MM.1S (cell line): ENCODE measurements at regions not wholly inside any gene's neighbourhood (a gene's known extent, or its start where the extent isn't known, plus 50 kb on each side); places are given as distances from the start of the nearest gene placed in this dataset.

Experiments
- DNase-seq: peaks from one replicate; pipeline ENCODE4 v3.0.0-alpha.2; 2015
- H2AFZ ChIP-seq: fragments of 300-600 bp; sonication (generic); 2 replicates; pipeline ENCODE4 v1.6.0; 2016; ENCODE audit warnings: antibody characterized with exemption, low read length
- H3F3A ChIP-seq: fragments of 300-600 bp; sonication (generic); 2 replicates; pipeline ENCODE4 v1.6.1; 2016; ENCODE audit warnings: mild to moderate bottlenecking, antibody characterized with exemption, low read length, moderate library complexity, mixed read lengths; ENCODE audit not compliant: insufficient read depth
- H3K27ac ChIP-seq: fragments of 300-600 bp; sonication (generic); 2 replicates; pipeline ENCODE4 v1.5.1; 2016; ENCODE audit warnings: mild to moderate bottlenecking, low read length
- H3K27me3 ChIP-seq: fragments of 300-600 bp; sonication (generic); replicated peaks from 2 replicates; pipeline ENCODE4 v1.6.0; 2016; ENCODE audit warnings: low read length; ENCODE audit not compliant: insufficient read depth
- H3K36me3 ChIP-seq: fragments of 300-600 bp; sonication (generic); replicated peaks from 2 replicates; pipeline ENCODE4 v1.6.1; 2016; ENCODE audit warnings: mild to moderate bottlenecking, low read length, mixed read lengths; ENCODE audit not compliant: insufficient read depth
- H3K4me1 ChIP-seq: fragments of 300-600 bp; sonication (generic); 2 replicates; pipeline ENCODE4 v1.6.1; 2016; ENCODE audit warnings: low read length, mixed read lengths
- H3K4me2 ChIP-seq: fragments of 300-600 bp; sonication (generic); 2 replicates; pipeline ENCODE4 v1.6.0; 2016; ENCODE audit warnings: low read depth, low read length
- H3K4me3 ChIP-seq: fragments of 300-600 bp; sonication (generic); 2 replicates; pipeline ENCODE4 v1.5.1; 2016; ENCODE audit warnings: low read length, mixed read lengths
- H3K79me2 ChIP-seq: fragments of 300-600 bp; sonication (generic); 2 replicates; pipeline ENCODE4 v1.6.1; 2016; ENCODE audit warnings: mixed run types, low read length, mixed read lengths
- H3K9ac ChIP-seq: fragments of 300-600 bp; sonication (generic); 2 replicates; pipeline ENCODE4 v1.6.1; 2016; ENCODE audit warnings: low read length, mixed read lengths
- H3K9me2 ChIP-seq: fragments of 300-600 bp; sonication (generic); replicated peaks from 2 replicates; pipeline ENCODE4 v1.6.1; 2016; ENCODE audit warnings: mild to moderate bottlenecking, low read length, mixed read lengths; ENCODE audit not compliant: insufficient read depth
- H3K9me3 ChIP-seq: fragments of 300-600 bp; sonication (generic); replicated peaks from 2 replicates; pipeline ENCODE4 v1.6.1; 2016; ENCODE audit warnings: mild to moderate bottlenecking, low read length, mixed read lengths; ENCODE audit not compliant: insufficient read depth
- H4K20me1 ChIP-seq: fragments of 300-600 bp; sonication (generic); 2 replicates; pipeline ENCODE4 v1.6.1; 2016; ENCODE audit warnings: mild to moderate bottlenecking, low read length, moderate library complexity, mixed read lengths; ENCODE audit not compliant: insufficient read depth
- CTCF ChIP-seq: fragments of 300-600 bp; sonication (generic); IDR thresholded peaks from 2 replicates; pipeline ENCODE4 v1.5.1; 2016; ENCODE audit warnings: antibody characterized with exemption, low read length, mixed read lengths
- EZH2 ChIP-seq: fragments of 300-600 bp; sonication (generic); optimal IDR thresholded peaks from 2 replicates; pipeline ENCODE3; 2017; ENCODE audit warnings: low read depth, mild to moderate bottlenecking, antibody characterized with exemption, low read length, mixed read lengths
- EZH2phosphoT487 ChIP-seq: fragments of 300-600 bp; sonication (generic); IDR thresholded peaks from 2 replicates; pipeline ENCODE4 v1.6.1; 2018; ENCODE audit warnings: antibody characterized with exemption, low read length

GRCh38 chr6:16001158-16001557 is 127.7 kb upstream of the MYLIP start:
- H3K4me1 ChIP-seq, result no peaks in the 10 kb centered on the region
- H3K36me3 ChIP-seq, result no peaks in the 10 kb centered on the region
- no peak overlapping the region for H3K9ac ChIP-seq
- TF ChIP-seq CTCF (no peak), EZH2 (no peak), EZH2phosphoT487 (no peak)
- H3F3A ChIP-seq, result no peaks in the 10 kb centered on the region
- no peaks in the 10 kb centered on the region for H3K27me3 ChIP-seq
- no peak overlapping the region for H2AFZ ChIP-seq
- H3K4me2 ChIP-seq, result no peak overlapping the region
- no peaks in the 10 kb centered on the region for H3K9me3 ChIP-seq
- H3K79me2 ChIP-seq, result no peaks in the 10 kb centered on the region
- DNase-seq, result no peak
- H3K9me2 ChIP-seq, result no peaks in the 10 kb centered on the region
- no peak overlapping the region for H3K27ac ChIP-seq
- H3K4me3 ChIP-seq, result no peak overlapping the region
- no peaks in the 10 kb centered on the region for H4K20me1 ChIP-seq

- no peak overlapping the region for H3K4me2 ChIP-seq
- no peak overlapping the region for H3K4me3 ChIP-seq
- no peaks in the 10 kb centered on the region for H3F3A ChIP-seq
- H4K20me1 ChIP-seq, result no peaks in the 10 kb centered on the region
- no peaks in the 10 kb centered on the region for H3K4me1 ChIP-seq
- no peaks in the 10 kb centered on the region for H3K36me3 ChIP-seq
- no peak for DNase-seq
- TF ChIP-seq EZH2phosphoT487 (no peak), CTCF (no peak)
- H3K27ac ChIP-seq, result no peak overlapping the region
- H3K9me2 ChIP-seq, result no peaks in the 10 kb centered on the region
- no peak overlapping the region for H2AFZ ChIP-seq
- no peaks in the 10 kb centered on the region for H3K27me3 ChIP-seq
- no peak overlapping the region for H3K9ac ChIP-seq
- no peaks in the 10 kb centered on the region for H3K79me2 ChIP-seq
- H3K9me3 ChIP-seq, result no peaks in the 10 kb centered on the region
Measured at GRCh38 chr6:15999201-15999600, 129.7 kb upstream of the MYLIP start.

DNA sequence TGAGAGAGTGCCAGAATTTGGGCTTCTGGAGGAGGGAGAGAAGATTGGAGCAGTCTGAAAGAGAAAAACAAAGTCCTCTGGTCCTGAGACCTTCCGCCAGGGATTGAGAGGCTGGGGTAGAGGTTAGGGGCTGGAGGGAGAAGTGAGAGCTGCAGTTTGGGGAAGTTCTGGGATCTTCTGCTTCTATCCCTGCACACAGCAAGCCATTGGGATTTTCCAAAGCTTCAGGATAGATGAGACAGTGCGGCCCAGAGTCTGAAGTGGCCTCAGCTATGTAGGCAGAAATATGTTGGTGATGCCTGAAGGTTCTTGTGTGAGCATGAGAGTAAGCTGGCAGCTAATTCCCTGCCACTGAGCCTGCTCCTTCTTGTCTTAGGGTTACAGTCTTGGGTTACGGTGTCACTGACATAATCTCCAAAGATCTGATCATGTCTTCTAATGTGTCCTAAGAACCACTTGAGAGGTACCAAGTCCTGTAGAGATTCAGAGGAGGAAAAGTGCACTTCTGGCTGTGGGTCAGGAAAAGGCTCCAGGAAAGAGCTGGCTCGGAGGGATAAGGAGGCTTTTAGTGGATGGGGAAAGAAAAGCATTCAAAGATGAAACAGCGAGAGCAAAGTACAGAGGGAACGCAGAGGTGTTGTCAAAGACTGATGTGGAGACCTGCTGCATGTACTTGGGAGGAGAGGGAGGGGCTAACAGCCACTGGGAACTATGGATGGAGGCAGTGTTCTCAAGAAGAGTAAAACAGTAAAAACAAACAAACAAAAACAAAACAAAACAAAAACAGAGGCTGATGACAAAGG is 131.1 kb upstream of the MYLIP start:
- no peak for DNase-seq
- H3K9me2 ChIP-seq, result no peaks in the 10 kb centered on the region
- no peaks in the 10 kb centered on the region for H3K4me1 ChIP-seq
- H3K36me3 ChIP-seq, result no peaks in the 10 kb centered on the region
- no peak overlapping the region for H3K4me3 ChIP-seq
- no peaks in the 10 kb centered on the region for H3K79me2 ChIP-seq
- no peaks in the 10 kb centered on the region for H3K27me3 ChIP-seq
- H3F3A ChIP-seq, result no peaks in the 10 kb centered on the region
- H3K4me2 ChIP-seq, result no peak overlapping the region
- no peaks in the 10 kb centered on the region for H3K9me3 ChIP-seq
- no peaks in the 10 kb centered on the region for H4K20me1 ChIP-seq
- no peak overlapping the region for H3K27ac ChIP-seq
- TF ChIP-seq CTCF, result no peak
- TF ChIP-seq EZH2phosphoT487, result no peak
- TF ChIP-seq EZH2, result no peak
- H2AFZ ChIP-seq, result no peak overlapping the region
- no peak overlapping the region for H3K9ac ChIP-seq
